A673 (cell line): ENCODE measurements at regions not wholly inside any gene's neighbourhood (a gene's known extent, or its start where the extent isn't known, plus 50 kb on each side); places are given as distances from the start of the nearest gene placed in this dataset.

Experiments used
- BruUV-seq: library from RNA; stranded (reverse); fragments of 400-500 nt; replicated peaks from 2 replicates; lab custom pipeline; 2021; lab: Mats Ljungman, UMichigan
- CTCF ChIA-PET: fragments of 300-600 bp; sonication (Branson Sonifier 250); formaldehyde crosslinking; loops from one replicate; lab custom pipeline; 2022; ENCODE audit warnings: antibody characterized with exemption; lab: Charles Lee
- POLR2A ChIA-PET: fragments of 300-600 bp; sonication (Branson Sonifier 250); formaldehyde crosslinking; loops from one replicate; lab custom pipeline; 2022; ENCODE audit warnings: antibody characterized with exemption; ENCODE audit not compliant: low non-redundant PET; lab: Charles Lee
- DNase-seq: peaks from one replicate; pipeline ENCODE4 v3.0.0-alpha.2; 2015; ENCODE audit warnings: low spot score
- H3K27ac ChIP-seq: fragments of 200-600 bp; sonication (generic); 2 replicates; pipeline ENCODE4 v1.5.1; 2016; ENCODE audit warnings: mixed run types, low read depth, mild to moderate bottlenecking, mixed read lengths, antibody characterized with exemption, low read length; ENCODE audit not compliant: poor library complexity, severe bottlenecking
- H3K27me3 ChIP-seq: fragments of 200-600 bp; sonication (generic); replicated peaks from 2 replicates; pipeline ENCODE4 v1.6.1; 2017; ENCODE audit warnings: mixed run types, low read depth, mild to moderate bottlenecking, mixed read lengths, antibody characterized with exemption, low read length; ENCODE audit not compliant: insufficient read depth, poor library complexity
- H3K36me3 ChIP-seq: fragments of 200-600 bp; sonication (generic); 2 replicates; pipeline ENCODE4 v1.6.1; 2016; ENCODE audit warnings: mixed run types, mild to moderate bottlenecking, mixed read lengths, antibody characterized with exemption, low read length; ENCODE audit not compliant: insufficient read depth, poor library complexity, severe bottlenecking
- H3K4me1 ChIP-seq: fragments of 200-600 bp; sonication (generic); 2 replicates; pipeline ENCODE4 v1.6.1; 2017; ENCODE audit warnings: mixed run types, mild to moderate bottlenecking, mixed read lengths, antibody characterized with exemption, low read length; ENCODE audit not compliant: insufficient read depth, poor library complexity, severe bottlenecking
- H3K4me3 ChIP-seq: fragments of 200-600 bp; sonication (generic); 2 replicates; pipeline ENCODE4 v1.5.1; 2016; ENCODE audit warnings: low read depth, mixed run types, mild to moderate bottlenecking, mixed read lengths, low read length; ENCODE audit not compliant: poor library complexity, severe bottlenecking
- H3K9me3 ChIP-seq: fragments of 200-600 bp; sonication (generic); 2 replicates; pipeline ENCODE4 v1.6.1; 2016; ENCODE audit warnings: mixed run types, low read depth, mild to moderate bottlenecking, mixed read lengths, antibody characterized with exemption, low read length; ENCODE audit not compliant: poor library complexity, severe bottlenecking
- CTCF ChIP-seq: fragments of 300-800, 200-600 bp; sonication (generic); conservative IDR thresholded peaks from 2 replicates; pipeline ENCODE4 v1.5.1; 2017; ENCODE audit warnings: low read depth, mild to moderate bottlenecking, antibody characterized with exemption, low read length, moderate library complexity, mixed read lengths
- EZH2 ChIP-seq: fragments of 200-600 bp; sonication (generic); IDR thresholded peaks from 2 replicates; pipeline ENCODE4 v1.6.1; 2017; ENCODE audit warnings: borderline replicate concordance, low read depth, mild to moderate bottlenecking, mixed read lengths, antibody characterized with exemption, low read length; ENCODE audit not compliant: poor library complexity, severe bottlenecking
- intact Hi-C: fragments of 100-400 bp; cut with micrococcal nuclease; formaldehyde crosslinking; loops from one replicate; pipeline ENCODE4 v1.10.0; 2022; ENCODE audit not compliant: unreplicated experiment

GRCh38 chr7:81331061-81332018, 412.5 kb upstream of the SEMA3C start:
- no peak for DNase-seq
- ChIA-PET CTCF (no interaction called here), POLR2A (no interaction called here)
- intact Hi-C loops: no loop called here
- Histone ChIP-seq H3K4me1 (no peaks in the 10 kb centered on the region), H3K4me3 (no peak overlapping the region), H3K36me3 (no peaks in the 10 kb centered on the region), H3K27ac (no peak overlapping the region), H3K9me3 (no peaks in the 10 kb centered on the region), H3K27me3 (no peaks in the 10 kb centered on the region)
- no TSS peak for BruUV-seq
- no peak for TF ChIP-seq EZH2
- TF ChIP-seq CTCF: no peak

GRCh38 chr7:81330108-81330507, 411.3 kb upstream of the SEMA3C start:
- Histone ChIP-seq H3K27me3 (no peaks in the 10 kb centered on the region), H3K36me3 (no peaks in the 10 kb centered on the region), H3K4me3 (no peak overlapping the region), H3K9me3 (no peaks in the 10 kb centered on the region), H3K4me1 (no peaks in the 10 kb centered on the region), H3K27ac (no peak overlapping the region)
- CTCF ChIA-PET: no interaction called here
- TF ChIP-seq EZH2 (no peak), CTCF (no peak)
- no peak for DNase-seq
- POLR2A ChIA-PET: no interaction called here
- BruUV-seq: no TSS peak
- intact Hi-C loops: no loop called here

GRCh38 chr7:81327468-81328266, 408.8 kb upstream of the SEMA3C start:
- peak; percentile 11 for DNase-seq
- intact Hi-C loops: no loop called here

More at GRCh38 chr7:81327468-81328266, 408.8 kb upstream of the SEMA3C start:
- Histone ChIP-seq H3K36me3 (no peaks in the 10 kb centered on the region), H3K4me1 (no peaks in the 10 kb centered on the region), H3K4me3 (no peak overlapping the region), H3K9me3 (no peaks in the 10 kb centered on the region), H3K27me3 (peaks cover 4% of the 10 kb centered on the region), H3K27ac (no peak overlapping the region)
- no peak for TF ChIP-seq CTCF
- no peak for TF ChIP-seq EZH2
- ChIA-PET CTCF (no interaction called here), POLR2A (no interaction called here)
- no TSS peak for BruUV-seq
